RWPE2 (cell line): ENCODE measurements at regions not wholly inside any gene's neighbourhood (a gene's known extent, or its start where the extent isn't known, plus 50 kb on each side); places are given as distances from the start of the nearest gene placed in this dataset.

Experiments used
- ATAC-seq: fragments of 200-7000 bp; cut with Tn5 transposase; 3 replicates; pipeline ENCODE4 v1.9.1; 2021; ENCODE audit warnings: low read depth
- DNase-seq: peaks from one replicate; pipeline ENCODE4 v3.0.0-alpha.2; 2020; ENCODE audit warnings: low spot score
- H3K27ac ChIP-seq: fragments of 450-650 bp; 2 replicates; pipeline ENCODE4 v1.5.1; 2017; ENCODE audit warnings: mild to moderate bottlenecking; ENCODE audit not compliant: poor library complexity, severe bottlenecking
- H3K27me3 ChIP-seq: fragments of 250-450 bp; sonication (Bioruptor Pico); 2 replicates; pipeline ENCODE4 v1.5.1; 2021; ENCODE audit warnings: mild to moderate bottlenecking, moderate library complexity; ENCODE audit not compliant: insufficient read depth, poor library complexity, severe bottlenecking
- H3K36me3 ChIP-seq: fragments of 250-450 bp; sonication (Bioruptor Pico); 2 replicates; pipeline ENCODE4 v1.5.1; 2020; ENCODE audit warnings: low read depth, mild to moderate bottlenecking, moderate library complexity
- H3K4me1 ChIP-seq: fragments of 250-450 bp; sonication (Bioruptor Pico); 2 replicates; pipeline ENCODE4 v1.5.1; 2021; ENCODE audit warnings: mild to moderate bottlenecking, moderate library complexity; ENCODE audit not compliant: insufficient read depth, poor library complexity, severe bottlenecking
- H3K4me3 ChIP-seq: fragments of 250-450 bp; sonication (Bioruptor Pico); 2 replicates; pipeline ENCODE4 v1.5.1; 2021; ENCODE audit warnings: mild to moderate bottlenecking, moderate library complexity; ENCODE audit not compliant: severe bottlenecking
- H3K9me3 ChIP-seq: fragments of 250-450 bp; sonication (Bioruptor Pico); 2 replicates; pipeline ENCODE4 v1.5.1; 2021; ENCODE audit warnings: mild to moderate bottlenecking, moderate library complexity; ENCODE audit not compliant: severe bottlenecking
- CTCF ChIP-seq: fragments of 450-650 bp; IDR thresholded peaks from one replicate; pipeline ENCODE4 v1.5.1; 2017; ENCODE audit warnings: mild to moderate bottlenecking, moderate library complexity; ENCODE audit not compliant: poor library complexity, severe bottlenecking

GRCh38 chr18:77187189-77187588 is 54.6 kb upstream of the MBP start:
- TF ChIP-seq CTCF: no peak
- DNase-seq (no peak), ATAC-seq (no peak)
- Histone ChIP-seq H3K9me3 (no peaks in the 10 kb centered on the region), H3K27me3 (no peaks in the 10 kb centered on the region), H3K27ac (no peak overlapping the region), H3K4me3 (no peak overlapping the region), H3K4me1 (no peaks in the 10 kb centered on the region), H3K36me3 (no peaks in the 10 kb centered on the region)

- peak; percentile 35; the same call in 2 of the 3 replicates for ATAC-seq
- Histone ChIP-seq H3K27ac (no peak overlapping the region), H3K36me3 (no peaks in the 10 kb centered on the region), H3K27me3 (no peaks in the 10 kb centered on the region), H3K4me1 (no peaks in the 10 kb centered on the region), H3K9me3 (no peaks in the 10 kb centered on the region), H3K4me3 (no peak overlapping the region)
- TF ChIP-seq CTCF: no peak
- no peak for DNase-seq
Observed at GRCh38 chr18:77191071-77191751, 58.4 kb upstream of the GALR1 start.

- Histone ChIP-seq H3K27me3 (no peaks in the 10 kb centered on the region), H3K27ac (no peak overlapping the region), H3K36me3 (no peaks in the 10 kb centered on the region), H3K4me3 (no peak overlapping the region), H3K4me1 (no peaks in the 10 kb centered on the region), H3K9me3 (no peaks in the 10 kb centered on the region)
- no peak for DNase-seq
- no peak for ATAC-seq
- no peak for TF ChIP-seq CTCF
Observed at GRCh38 chr18:77197073-77197472, 52.6 kb upstream of the GALR1 start.

GRCh38 chr18:77198663-77199062 is 51.0 kb upstream of the GALR1 start:
- DNase-seq: no peak
- Histone ChIP-seq H3K27me3 (no peaks in the 10 kb centered on the region), H3K9me3 (no peaks in the 10 kb centered on the region), H3K4me1 (no peaks in the 10 kb centered on the region), H3K4me3 (no peak overlapping the region), H3K36me3 (no peaks in the 10 kb centered on the region), H3K27ac (no peak overlapping the region)
- TF ChIP-seq CTCF: no peak
- ATAC-seq: no peak

GRCh38 chr18:77199707-77200106 is 49.9 kb upstream of the GALR1 start:
- DNase-seq: no peak
- Histone ChIP-seq H3K4me1 (no peaks in the 10 kb centered on the region), H3K27ac (no peak overlapping the region), H3K9me3 (no peaks in the 10 kb centered on the region), H3K36me3 (no peaks in the 10 kb centered on the region), H3K4me3 (no peak overlapping the region), H3K27me3 (no peaks in the 10 kb centered on the region)
- no peak for ATAC-seq
- TF ChIP-seq CTCF: no peak
